Kidney (tissue), 13 donors: ENCODE measurements at regions not wholly inside any gene's neighbourhood (a gene's known extent, or its start where the extent isn't known, plus 50 kb on each side); places are given as distances from the start of the nearest gene placed in this dataset.
"Not testable (repeated sequence)": the region's sequence is repeated elsewhere in the genome, so short reads cannot be mapped to it uniquely, and the experiment has no call there.

Source experiments
- DNase-seq, 5 donors: peaks; one replicate each; pipeline ENCODE4 v3.0.0-alpha.2; 2013 to 2020
- FAIRE-seq: peaks from 2 replicates; lab custom pipeline; 2012; peaks lifted over from hg19 to GRCh38; lab: Jason Lieb, UNC
- H3K27ac ChIP-seq, 2 donors: one replicate each; pipeline ENCODE4 v1.7.0; 2013; ENCODE audit warnings: low read depth in 2 of 2, low read length in 2 of 2, inconsistent platforms in 1 of 2
- H3K27me3 ChIP-seq: one replicate; pipeline ENCODE4 v1.7.1; 2013; ENCODE audit warnings: low read length, inconsistent platforms; ENCODE audit not compliant: control insufficient read depth, insufficient read depth
- H3K36me3 ChIP-seq, 3 donors: one replicate each; pipeline versions ENCODE4 v1.7.0 to v1.7.1; 2013; ENCODE audit warnings: low read length in 3 of 3, control low read depth in 1 of 3, inconsistent platforms in 1 of 3; ENCODE audit not compliant: insufficient read depth in 3 of 3, control insufficient read depth in 2 of 3
- H3K4me1 ChIP-seq, 3 donors: one replicate each; pipeline versions ENCODE4 v1.7.0 to v1.7.1; 2013; ENCODE audit warnings: low read length in 3 of 3, inconsistent platforms in 1 of 3, low read depth in 1 of 3; ENCODE audit not compliant: control insufficient read depth in 2 of 3, insufficient read depth in 2 of 3
- H3K4me3 ChIP-seq, 3 donors: one replicate each; pipeline versions ENCODE4 v1.7.0 to v1.8.1; 2013; ENCODE audit warnings: low read length in 3 of 3, control low read depth in 1 of 3, inconsistent platforms in 1 of 3
- H3K9ac ChIP-seq, 3 donors: one replicate each; pipeline versions ENCODE4 v1.7.0 to v1.7.1; 2013; ENCODE audit warnings: low read length in 3 of 3, control low read depth in 1 of 3, inconsistent platforms in 1 of 3
- H3K9me3 ChIP-seq, 3 donors: one replicate each; pipeline versions ENCODE4 v1.7.0 to v1.7.1; 2013; ENCODE audit warnings: low read length in 3 of 3, control low read depth in 1 of 3, inconsistent platforms in 1 of 3; ENCODE audit not compliant: control insufficient read depth in 2 of 3, insufficient read depth in 1 of 3
- intact Hi-C: fragments of 100-400 bp; cut with DNase I; formaldehyde crosslinking; loops from one replicate; pipeline ENCODE4 v1.11.1; 2022
- TF ChIP-seq, protein P1 (sequence below): IDR thresholded peaks from 3 replicates; pipeline ENCODE4 v1.5.1; 2012; ENCODE audit warnings: mild to moderate bottlenecking, moderate library complexity, borderline replicate concordance; ENCODE audit not compliant: insufficient read depth; ENCODE audit errors: extremely low read depth
- donor health status: control.
- donor health status: control.
- donor health status: control.
- donor health status: control.
- donor health status: control.
- donor health status: DM: yes; HTN: yes; CAD: no.
- donor health status: Normal renal cell carcinoma (clear cell type).

DNA sequence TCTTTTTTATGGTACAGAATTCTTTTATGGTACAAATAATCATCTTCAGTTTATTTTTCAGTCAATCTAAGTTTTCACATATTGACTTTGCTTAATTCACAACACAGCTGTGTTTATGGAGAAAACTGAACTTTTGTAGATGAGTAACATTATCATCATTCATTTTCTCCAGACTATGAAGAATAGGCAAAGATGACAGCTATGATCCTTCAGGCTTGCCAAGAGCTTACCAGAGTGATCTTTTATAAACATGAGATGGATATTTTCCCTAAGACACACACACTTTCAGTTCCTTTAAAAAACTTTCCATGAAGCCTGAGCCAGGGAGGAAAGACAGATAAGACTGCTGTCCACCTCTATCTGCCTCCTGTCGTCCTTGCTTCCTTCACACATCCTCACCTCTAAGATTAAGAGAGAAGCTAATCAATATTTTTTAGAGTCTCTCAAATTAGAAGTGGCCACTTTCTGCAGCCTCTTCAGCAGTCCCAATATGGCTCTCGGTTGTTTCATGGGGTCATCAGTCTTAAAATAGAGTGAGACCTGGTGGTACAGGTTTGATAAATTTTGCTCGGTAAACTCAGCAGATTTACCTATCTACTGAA is 108.1 kb upstream of the SLC27A6 start:
- H3K9ac ChIP-seq: no peak overlapping the region
- no peak for FAIRE-seq
- H3K4me1 ChIP-seq: no peaks in the 10 kb centered on the region
- TF ChIP-seq, protein P1, sequence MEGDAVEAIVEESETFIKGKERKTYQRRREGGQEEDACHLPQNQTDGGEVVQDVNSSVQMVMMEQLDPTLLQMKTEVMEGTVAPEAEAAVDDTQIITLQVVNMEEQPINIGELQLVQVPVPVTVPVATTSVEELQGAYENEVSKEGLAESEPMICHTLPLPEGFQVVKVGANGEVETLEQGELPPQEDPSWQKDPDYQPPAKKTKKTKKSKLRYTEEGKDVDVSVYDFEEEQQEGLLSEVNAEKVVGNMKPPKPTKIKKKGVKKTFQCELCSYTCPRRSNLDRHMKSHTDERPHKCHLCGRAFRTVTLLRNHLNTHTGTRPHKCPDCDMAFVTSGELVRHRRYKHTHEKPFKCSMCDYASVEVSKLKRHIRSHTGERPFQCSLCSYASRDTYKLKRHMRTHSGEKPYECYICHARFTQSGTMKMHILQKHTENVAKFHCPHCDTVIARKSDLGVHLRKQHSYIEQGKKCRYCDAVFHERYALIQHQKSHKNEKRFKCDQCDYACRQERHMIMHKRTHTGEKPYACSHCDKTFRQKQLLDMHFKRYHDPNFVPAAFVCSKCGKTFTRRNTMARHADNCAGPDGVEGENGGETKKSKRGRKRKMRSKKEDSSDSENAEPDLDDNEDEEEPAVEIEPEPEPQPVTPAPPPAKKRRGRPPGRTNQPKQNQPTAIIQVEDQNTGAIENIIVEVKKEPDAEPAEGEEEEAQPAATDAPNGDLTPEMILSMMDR: no peak
- H3K4me3 ChIP-seq: no peak overlapping the region
- DNase-seq: no peak
- no peak overlapping the region for H3K27ac ChIP-seq
- H3K36me3 ChIP-seq: no peaks in the 10 kb centered on the region
- intact Hi-C loops: no loop called here
- no peaks in the 10 kb centered on the region for H3K27me3 ChIP-seq
- H3K9me3 ChIP-seq: peaks cover 0 to 2% (median 0%) of the 10 kb centered on the region in 3 donors

DNA sequence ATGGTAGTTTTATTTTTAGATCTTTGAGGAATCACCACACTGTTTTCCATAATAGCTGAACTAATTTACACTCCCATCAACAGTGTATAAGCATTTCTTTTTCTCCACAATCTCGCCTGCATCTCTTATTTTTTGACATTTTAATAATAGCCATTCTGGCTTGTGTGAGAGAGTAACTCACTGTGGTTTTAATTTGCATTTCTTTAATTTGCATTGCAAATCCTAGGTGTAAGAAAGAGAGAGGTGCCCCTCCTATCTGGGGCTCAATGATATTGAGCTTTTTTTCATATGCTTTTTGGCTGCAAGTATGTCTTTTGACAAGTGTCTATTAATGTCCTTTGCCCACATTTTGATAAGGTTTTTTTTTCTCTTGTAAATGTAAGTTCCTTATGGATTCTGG is 106.3 kb upstream of the SLC27A6 start:
- FAIRE-seq (no peak), DNase-seq (no peak)
- Histone ChIP-seq H3K27me3 (no peaks in the 10 kb centered on the region), H3K36me3 (no peaks in the 10 kb centered on the region), H3K4me3 (no peak overlapping the region), H3K27ac (no peak overlapping the region), H3K9me3 (peaks cover 0 to 2% (median 0%) of the 10 kb centered on the region in 3 donors), H3K4me1 (no peaks in the 10 kb centered on the region), H3K9ac (no peak overlapping the region)
- intact Hi-C loops: no loop called here
- TF ChIP-seq, protein P1: no peak

DNA sequence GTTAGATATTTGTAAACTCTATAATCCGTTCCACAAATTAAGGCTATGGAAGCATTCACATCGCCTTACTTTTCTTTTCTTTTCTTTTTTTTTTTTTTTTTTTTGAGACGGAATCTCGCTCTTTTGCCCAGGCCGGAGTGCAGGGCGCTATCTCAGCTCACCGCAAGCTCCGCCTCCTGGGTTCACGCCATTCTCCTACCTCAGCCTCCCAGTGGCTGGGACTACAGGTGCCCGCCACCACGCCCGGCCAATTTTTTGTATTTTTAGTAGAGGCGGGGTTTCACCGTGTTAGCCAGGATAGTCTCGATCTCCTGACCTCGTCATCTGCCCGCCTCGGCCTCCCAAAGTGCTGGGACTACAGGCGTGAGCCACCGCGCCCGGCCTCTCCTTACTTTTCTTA is 104.1 kb upstream of the SLC27A6 start:
- H3K27ac ChIP-seq, H3K9ac ChIP-seq, H3K36me3 ChIP-seq, H3K4me3 ChIP-seq, FAIRE-seq, H3K27me3 ChIP-seq, DNase-seq, intact Hi-C loops, H3K4me1 ChIP-seq, H3K9me3 ChIP-seq: not testable (repeated sequence)

DNA sequence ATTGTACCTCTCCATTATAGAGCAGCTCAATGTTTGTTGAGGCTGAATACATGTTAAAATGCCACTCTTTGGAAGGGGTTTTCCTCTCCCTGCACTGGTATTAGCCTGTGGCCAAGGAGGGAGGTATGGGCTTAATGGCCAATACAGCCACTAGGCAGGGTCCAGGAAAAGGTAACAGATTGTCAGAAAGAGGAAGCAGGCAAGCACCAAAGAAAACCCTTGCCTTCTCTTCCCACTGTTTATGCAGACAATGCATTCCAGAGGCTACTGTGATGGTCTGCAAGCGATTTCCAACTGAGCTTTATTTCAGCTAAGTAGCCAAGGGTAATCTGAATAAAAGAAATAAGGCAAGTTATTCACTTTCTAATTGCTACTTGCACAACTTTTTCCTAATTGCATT is 95.3 kb upstream of the SLC27A6 start:
- Histone ChIP-seq H3K4me3 (no peak overlapping the region), H3K9ac (no peak overlapping the region), H3K36me3 (no peaks in the 10 kb centered on the region), H3K9me3 (no peaks in the 10 kb centered on the region), H3K27me3 (no peaks in the 10 kb centered on the region), H3K4me1 (no peaks in the 10 kb centered on the region), H3K27ac (no peak overlapping the region)
- intact Hi-C loops: no loop called here
- TF ChIP-seq, protein P1: no peak
- DNase-seq (no peak), FAIRE-seq (no peak)
